Natural killer cell (primary cell): ENCODE measurements at regions not wholly inside any gene's neighbourhood (a gene's known extent, or its start where the extent isn't known, plus 50 kb on each side); places are given as distances from the start of the nearest gene placed in this dataset.

Experiments
- ATAC-seq, 3 donors: fragments of 150-1000 bp in 2 of 3; fragments of 200-7000 bp in 1 of 3; cut with Tn5 transposase; 1 replicate in 1 of 3; 2 replicates in 2 of 3; pipeline ENCODE4 v1.10.0; 2021; ENCODE audit warnings: mild to moderate bottlenecking in 2 of 3, moderate library complexity in 2 of 3
- DNase-seq, 2 donors: peaks; one replicate each; pipeline versions ENCODE4 v3.0.0 to v3.0.0-alpha.2; 2013 to 2021; ENCODE audit warnings: mixed read lengths in 1 of 2
- H3K27ac ChIP-seq: one replicate; pipeline ENCODE4 v1.5.1; 2013; ENCODE audit warnings: mild to moderate bottlenecking, low read length
- H3K27me3 ChIP-seq: one replicate; pipeline ENCODE4 v1.6.1; 2013; ENCODE audit warnings: low read length; ENCODE audit not compliant: control insufficient read depth, insufficient read depth
- H3K36me3 ChIP-seq: one replicate; pipeline ENCODE4 v1.6.1; 2013; ENCODE audit warnings: low read length; ENCODE audit not compliant: control insufficient read depth, insufficient read depth
- H3K4me1 ChIP-seq: one replicate; pipeline ENCODE4 v1.6.1; 2013; ENCODE audit warnings: low read length; ENCODE audit not compliant: control insufficient read depth, insufficient read depth
- H3K4me3 ChIP-seq: one replicate; pipeline ENCODE4 v1.5.1; 2013; ENCODE audit warnings: low read length
- H3K9me3 ChIP-seq: one replicate; pipeline ENCODE4 v1.6.1; 2013; ENCODE audit warnings: low read length; ENCODE audit not compliant: control insufficient read depth, insufficient read depth
- H3K27ac Mint-ChIP-seq, 2 donors: one replicate each; pipeline ENCODE4 v1.8.0; 2022; ENCODE audit warnings: mild to moderate bottlenecking in 2 of 2, mixed read lengths in 2 of 2, moderate library complexity in 1 of 2
- H3K27me3 Mint-ChIP-seq, 2 donors: one replicate each; pipeline ENCODE4 v1.8.0; 2022; ENCODE audit warnings: low read depth in 2 of 2, mixed read lengths in 2 of 2
- H3K36me3 Mint-ChIP-seq: one replicate; pipeline ENCODE4 v1.8.0; 2022; ENCODE audit warnings: mixed read lengths
- H3K4me1 Mint-ChIP-seq, 2 donors: one replicate each; pipeline ENCODE4 v1.8.0; 2022; ENCODE audit warnings: mixed read lengths in 2 of 2
- H3K4me3 Mint-ChIP-seq: one replicate; pipeline ENCODE4 v1.8.0; 2022; ENCODE audit warnings: mild to moderate bottlenecking, moderate library complexity, mixed read lengths
- H3K9me3 Mint-ChIP-seq, 2 donors: one replicate each; pipeline ENCODE4 v1.8.0; 2022; ENCODE audit warnings: mixed read lengths in 2 of 2
- CTCF ChIP-seq: fragments of 200-600 bp; IDR thresholded peaks from one replicate; pipeline ENCODE4 v1.8.0; 2022; ENCODE audit warnings: antibody characterized with exemption
- WGBS: methylation state at CpG from one replicate; pipeline ENCODE4 v1.1.7; 2013; ENCODE audit warnings: missing lambda C conversion rate; ENCODE audit not compliant: insufficient coverage; 5-methylcytosine and 5-hydroxymethylcytosine counted together
- intact Hi-C: fragments of 100-400 bp; cut with micrococcal nuclease; formaldehyde crosslinking; loops from one replicate; pipeline ENCODE4 v1.14.2; 2022

DNA sequence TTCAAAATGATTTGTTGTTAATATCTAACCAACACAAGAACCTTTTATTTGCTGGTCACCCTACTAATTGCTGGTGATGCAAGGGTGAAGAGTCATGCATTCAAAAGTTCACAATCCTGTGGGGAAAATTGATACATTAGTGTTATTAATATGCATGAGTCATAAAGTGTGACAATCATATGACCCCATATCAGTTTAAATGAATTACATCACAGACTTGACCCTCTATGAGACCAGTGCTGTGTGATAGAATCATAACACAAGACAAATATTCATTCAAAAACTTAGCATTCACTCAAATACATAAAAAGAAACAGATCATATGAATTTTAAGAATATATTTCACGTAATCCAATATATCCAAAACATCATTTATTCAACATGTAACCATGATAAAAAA lies 304.6 kb upstream of the CDH12 start:
- no CpG with 5 or more reads among the region's 1 CpG for whole genome bisulfite sequencing
- intact Hi-C loops, result no loop called here

DNA sequence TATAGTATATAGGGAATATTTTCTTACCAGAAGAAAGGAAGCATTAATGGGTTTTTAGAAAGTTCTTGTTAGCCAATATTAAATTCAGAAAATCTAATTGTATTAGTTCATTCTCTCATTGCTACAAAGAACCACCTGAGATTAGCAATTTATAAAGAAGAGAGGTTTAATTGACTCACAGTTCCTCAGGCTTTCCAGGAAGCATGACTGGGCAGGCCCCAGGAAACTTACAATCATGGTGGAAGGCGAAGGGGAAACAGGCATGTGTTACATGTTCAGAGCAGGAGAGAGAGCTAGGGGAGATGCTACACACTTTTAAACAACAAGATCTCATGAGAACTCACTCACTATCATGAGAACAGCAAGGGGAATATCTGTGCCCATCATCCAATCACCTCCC lies 304.0 kb upstream of the CDH12 start:
- no peak for ATAC-seq
- Histone ChIP-seq H3K27ac (no peak overlapping the region), H3K4me3 (no peak overlapping the region), H3K4me1 (no peaks in the 10 kb centered on the region), H3K9me3 (no peaks in the 10 kb centered on the region), H3K36me3 (no peaks in the 10 kb centered on the region), H3K27me3 (no peaks in the 10 kb centered on the region)
- H3K36me3 Mint-ChIP-seq, result no peaks in the 10 kb centered on the region
- no peaks in the 10 kb centered on the region for H3K27me3 Mint-ChIP-seq
- no peak overlapping the region for H3K27ac Mint-ChIP-seq
- intact Hi-C loops, result no loop called here
- no peak for DNase-seq
- H3K4me3 Mint-ChIP-seq, result no peak overlapping the region
- peaks cover 3 to 6% of the 10 kb centered on the region in 2 donors for H3K9me3 Mint-ChIP-seq
- WGBS, result 71% methylated on average over 1 of the region's 1 CpG
- no peak for TF ChIP-seq CTCF
- no peaks in the 10 kb centered on the region for H3K4me1 Mint-ChIP-seq

More for the DNA sequence above, 304.6 kb upstream of the CDH12 start:
- Histone ChIP-seq H3K27ac (no peak overlapping the region), H3K27me3 (no peaks in the 10 kb centered on the region), H3K4me3 (no peak overlapping the region), H3K4me1 (no peaks in the 10 kb centered on the region), H3K36me3 (no peaks in the 10 kb centered on the region), H3K9me3 (no peaks in the 10 kb centered on the region)
- Mint-ChIP-seq H3K4me1 (no peaks in the 10 kb centered on the region), H3K4me3 (no peak overlapping the region), H3K27me3 (no peaks in the 10 kb centered on the region), H3K9me3 (peaks cover 3 to 8% of the 10 kb centered on the region in 2 donors), H3K27ac (no peak overlapping the region), H3K36me3 (no peaks in the 10 kb centered on the region)
- ATAC-seq (no peak), DNase-seq (no peak)
- TF ChIP-seq CTCF, result no peak

GRCh38 chr5:23147625-23148024 lies 294.5 kb upstream of the CDH12 start:
- H3K9me3 ChIP-seq, result peaks cover 10% of the 10 kb centered on the region
- no peak overlapping the region for H3K27ac ChIP-seq
- no peak for TF ChIP-seq CTCF
- Mint-ChIP-seq H3K4me3 (no peak overlapping the region), H3K4me1 (no peaks in the 10 kb centered on the region), H3K9me3 (peaks cover 23 to 26% of the 10 kb centered on the region in 2 donors), H3K27me3 (no peaks in the 10 kb centered on the region), H3K27ac (no peak overlapping the region), H3K36me3 (peaks cover 20% of the 10 kb centered on the region)
- no peak overlapping the region for H3K4me3 ChIP-seq
- no peaks in the 10 kb centered on the region for H3K27me3 ChIP-seq
- 100% methylated on average over 2 of the region's 5 CpGs for WGBS
- intact Hi-C loops, result no loop called here
- ATAC-seq (no peak), DNase-seq (no peak)
- no peaks in the 10 kb centered on the region for H3K4me1 ChIP-seq
- H3K36me3 ChIP-seq, result no peaks in the 10 kb centered on the region

DNA sequence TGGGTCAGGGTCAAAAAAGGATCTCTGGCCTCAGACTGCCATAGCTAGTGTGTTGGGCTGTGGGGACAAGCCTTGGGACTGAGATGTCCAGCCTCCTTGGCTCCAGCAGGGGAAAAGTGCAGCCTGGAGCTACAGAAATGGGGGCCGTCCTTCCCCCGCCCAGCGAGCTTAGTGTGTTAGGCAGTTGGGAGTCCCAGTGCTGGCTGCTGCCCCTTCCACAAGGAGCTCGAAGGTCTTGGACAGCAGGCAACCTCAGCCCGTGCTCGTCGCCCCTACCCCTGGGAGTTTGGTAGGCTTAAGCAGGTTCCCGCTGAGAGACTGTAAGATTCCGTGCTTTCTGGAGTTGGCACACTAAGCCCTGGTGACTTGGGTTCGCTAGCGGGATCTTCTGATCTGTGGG lies 293.0 kb upstream of the CDH12 start:
- no peaks in the 10 kb centered on the region for H3K27me3 ChIP-seq
- peaks cover 10% of the 10 kb centered on the region for H3K9me3 ChIP-seq
- 91% methylated on average over 11 of the region's 11 CpGs for WGBS
- ATAC-seq, result no peak
- H3K4me1 Mint-ChIP-seq, result no peaks in the 10 kb centered on the region
- H3K4me3 Mint-ChIP-seq, result no peak overlapping the region
- no peak overlapping the region for H3K27ac ChIP-seq
- no peak overlapping the region for H3K4me3 ChIP-seq
- H3K27ac Mint-ChIP-seq, result no peak overlapping the region
- H3K9me3 Mint-ChIP-seq, result peaks cover 21 to 26% of the 10 kb centered on the region in 2 donors
- intact Hi-C loops, result no loop called here
- TF ChIP-seq CTCF, result no peak
- H3K27me3 Mint-ChIP-seq, result no peaks in the 10 kb centered on the region
- H3K36me3 ChIP-seq, result no peaks in the 10 kb centered on the region
- DNase-seq, result no peak
- no peaks in the 10 kb centered on the region for H3K4me1 ChIP-seq
- peaks cover 21% of the 10 kb centered on the region for H3K36me3 Mint-ChIP-seq
